ENCODE measurements at regions not wholly inside any gene's neighbourhood (a gene's known extent, or its start where the extent isn't known, plus 50 kb on each side); places are given as distances from the start of the nearest gene placed in this dataset.

DNA sequence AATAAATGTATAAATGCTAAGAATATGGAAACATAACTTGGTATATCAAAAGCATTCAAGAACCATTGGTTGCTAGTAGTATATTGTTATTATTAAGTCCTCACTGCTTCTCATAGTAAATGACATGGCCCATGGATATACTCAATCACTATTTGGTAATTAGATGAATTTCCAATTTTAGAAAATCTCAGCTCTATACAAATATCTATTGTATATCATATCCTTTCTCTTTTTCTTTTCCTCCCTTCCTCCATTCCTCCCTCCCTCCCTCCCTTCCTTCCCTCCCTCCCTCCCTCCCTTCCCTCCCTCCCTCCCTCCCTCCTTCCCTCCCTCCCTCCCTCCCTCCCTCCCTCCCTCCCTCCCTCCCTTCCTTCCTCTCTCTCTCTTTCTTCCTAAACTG, 514.4 kb upstream of the LCORL start (continued):
- TF ChIP-seq BMI1 (IDR thresholded peaks at IDR 0.05; ENCODE audit: borderline replicate concordance) (no peak), RCOR1 (conservative IDR thresholded peaks at IDR 0.05; ENCODE audit: low read depth, low read length) (no peak), BHLHE40 (IDR thresholded peaks at IDR 0.05; ENCODE audit: borderline replicate concordance in 1 of 2, low read depth in 2 of 2, low read length in 1 of 2) (no peak), HCFC1 (IDR thresholded peaks at IDR 0.05; ENCODE audit: low read length) (no peak), ZNF207 (IDR thresholded peaks at IDR 0.05; ENCODE audit: borderline replicate concordance) (no peak), IKZF1 (conservative IDR thresholded peaks at IDR 0.05) (no peak), KAT2A (conservative IDR thresholded peaks at IDR 0.05; ENCODE audit: control insufficient read depth, low read depth, low read length) (no peak), EP300 (IDR thresholded peaks at IDR 0.05; ENCODE audit: borderline replicate concordance in 1 of 2, control insufficient read depth in 1 of 2, low read depth in 2 of 2, low read length in 2 of 2) (no peak), ZNF24 (IDR thresholded peaks at IDR 0.05) (no peak), DPF2 (IDR thresholded peaks at IDR 0.05) (no peak)
- TF ChIP-seq, protein P1, sequence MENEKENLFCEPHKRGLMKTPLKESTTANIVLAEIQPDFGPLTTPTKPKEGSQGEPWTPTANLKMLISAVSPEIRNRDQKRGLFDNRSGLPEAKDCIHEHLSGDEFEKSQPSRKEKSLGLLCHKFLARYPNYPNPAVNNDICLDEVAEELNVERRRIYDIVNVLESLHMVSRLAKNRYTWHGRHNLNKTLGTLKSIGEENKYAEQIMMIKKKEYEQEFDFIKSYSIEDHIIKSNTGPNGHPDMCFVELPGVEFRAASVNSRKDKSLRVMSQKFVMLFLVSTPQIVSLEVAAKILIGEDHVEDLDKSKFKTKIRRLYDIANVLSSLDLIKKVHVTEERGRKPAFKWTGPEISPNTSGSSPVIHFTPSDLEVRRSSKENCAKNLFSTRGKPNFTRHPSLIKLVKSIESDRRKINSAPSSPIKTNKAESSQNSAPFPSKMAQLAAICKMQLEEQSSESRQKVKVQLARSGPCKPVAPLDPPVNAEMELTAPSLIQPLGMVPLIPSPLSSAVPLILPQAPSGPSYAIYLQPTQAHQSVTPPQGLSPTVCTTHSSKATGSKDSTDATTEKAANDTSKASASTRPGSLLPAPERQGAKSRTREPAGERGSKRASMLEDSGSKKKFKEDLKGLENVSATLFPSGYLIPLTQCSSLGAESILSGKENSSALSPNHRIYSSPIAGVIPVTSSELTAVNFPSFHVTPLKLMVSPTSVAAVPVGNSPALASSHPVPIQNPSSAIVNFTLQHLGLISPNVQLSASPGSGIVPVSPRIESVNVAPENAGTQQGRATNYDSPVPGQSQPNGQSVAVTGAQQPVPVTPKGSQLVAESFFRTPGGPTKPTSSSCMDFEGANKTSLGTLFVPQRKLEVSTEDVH (IDR thresholded peaks at IDR 0.05; ENCODE audit: low read depth, partially characterized antibody), result no peak

DNA sequence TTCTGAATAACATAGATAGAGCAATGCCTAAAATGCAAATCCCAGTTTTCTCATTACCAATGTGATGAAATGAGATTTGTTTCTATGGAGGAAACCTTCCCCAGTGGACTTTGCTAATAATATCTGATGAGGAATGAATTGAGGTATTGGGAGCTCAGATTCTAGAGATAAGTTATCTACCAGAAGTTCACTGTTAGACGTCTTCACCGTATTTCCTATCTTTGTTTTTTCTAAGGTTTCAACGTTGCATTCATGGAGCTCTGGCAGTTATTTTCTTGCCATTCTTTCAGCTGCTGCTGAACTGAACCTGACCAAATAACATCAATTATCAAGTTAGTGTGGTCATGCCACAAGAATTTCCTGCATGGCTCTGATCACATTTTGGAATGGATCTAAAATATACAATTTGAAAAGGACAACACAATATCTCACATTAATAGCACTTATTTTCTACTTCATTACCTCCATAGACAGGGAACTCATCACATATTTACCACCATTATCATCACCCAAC, 511.8 kb upstream of the LCORL start:
- SMC1A ChIA-PET (ENCODE audit: uncharacterized antibody, unreplicated experiment), result interaction anchor here (0.9 kb wide), 1 partner anchor 8 kb away, joined by 3 read pairs; no protein-coding TSS in a partner anchor
- no peak overlapping the region for H3K4me2 ChIP-seq (ENCODE audit: control insufficient read depth, insufficient read depth)
- CTCF ChIA-PET, result no interaction called here
- H3K36me3 ChIP-seq (ENCODE audit: control insufficient read depth in 2 of 2, insufficient read depth in 2 of 2, low read length in 1 of 2), result no peaks in the 10 kb centered on the region
- in situ Hi-C loops (cut with MboI) (no loop called here), intact Hi-C loops (cut with micrococcal nuclease; ENCODE audit: unreplicated experiment) (no loop called here)
- H3K4me3 ChIP-seq, result no peak overlapping the region
- no peaks in the 10 kb centered on the region for H3K9me3 ChIP-seq (replicated peaks; ENCODE audit: control insufficient read depth, insufficient read depth, low read length)
- DNase-seq (ENCODE audit: low read depth, low spot score) (no peak), ATAC-seq (no peak), FAIRE-seq (no peak)
- no peak overlapping the region for H2AFZ ChIP-seq (ENCODE audit: control insufficient read depth, low read depth, low read length)
- RAD21 ChIA-PET (ENCODE audit: unreplicated experiment), result no interaction called here
- H4K20me1 ChIP-seq (ENCODE audit: control insufficient read depth, insufficient read depth), result no peaks in the 10 kb centered on the region
- no peaks in the 10 kb centered on the region for H3K4me1 ChIP-seq (ENCODE audit: control insufficient read depth, insufficient read depth, low read length)
- H3K27me3 ChIP-seq (replicated peaks in 1 of 2; ENCODE audit: control insufficient read depth in 2 of 2, insufficient read depth in 2 of 2, low read length in 1 of 2), result no peaks in the 10 kb centered on the region
- TF ChIP-seq, protein P2, sequence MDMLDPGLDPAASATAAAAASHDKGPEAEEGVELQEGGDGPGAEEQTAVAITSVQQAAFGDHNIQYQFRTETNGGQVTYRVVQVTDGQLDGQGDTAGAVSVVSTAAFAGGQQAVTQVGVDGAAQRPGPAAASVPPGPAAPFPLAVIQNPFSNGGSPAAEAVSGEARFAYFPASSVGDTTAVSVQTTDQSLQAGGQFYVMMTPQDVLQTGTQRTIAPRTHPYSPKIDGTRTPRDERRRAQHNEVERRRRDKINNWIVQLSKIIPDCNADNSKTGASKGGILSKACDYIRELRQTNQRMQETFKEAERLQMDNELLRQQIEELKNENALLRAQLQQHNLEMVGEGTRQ (IDR thresholded peaks at IDR 0.05; ENCODE audit: borderline replicate concordance, low read depth, low read length), result no peak
- no peak overlapping the region for H3K9ac ChIP-seq (ENCODE audit: control insufficient read depth, insufficient read depth, low read length)
- WGBS (ENCODE audit: insufficient coverage, insufficient replicate concordance, low lambda C conversion rate, missing lambda C conversion rate), result 0% methylated on average over 3 of the region's 3 CpGs
- H3K27ac ChIP-seq (ENCODE audit: control insufficient read depth, insufficient read depth), result no peak overlapping the region
- H3K79me2 ChIP-seq (ENCODE audit: control insufficient read depth, insufficient read depth, low read length), result no peaks in the 10 kb centered on the region
- POLR2A ChIA-PET, result no interaction called here
- BruUV-seq (replicated peaks), result no TSS peak

Data from GM12878 (cell line).